HepG2 (cell line): ENCODE measurements at regions not wholly inside any gene's neighbourhood (a gene's known extent, or its start where the extent isn't known, plus 50 kb on each side); places are given as distances from the start of the nearest gene placed in this dataset.

Source experiments
- EZH2 ChIP-seq: conservative IDR thresholded peaks from 2 replicates; pipeline ENCODE4 v1.6.1; 2012; ENCODE audit warnings: mild to moderate bottlenecking, low read depth, low read length, moderate library complexity
- KDM3A ChIP-seq: IDR thresholded peaks from 2 replicates; pipeline ENCODE4 v1.6.1; 2018; ENCODE audit warnings: low read depth, missing compliant biosample characterization
- POLR2A ChIP-seq, 2 experiments: IDR thresholded peaks; 2 replicates each; pipeline ENCODE4 v1.6.1; 2011; ENCODE audit warnings: low read depth in 2 of 2, low read length in 2 of 2, mild to moderate bottlenecking in 1 of 2, moderate library complexity in 1 of 2; ENCODE audit not compliant: insufficient read depth in 1 of 2
- RFX5 ChIP-seq: IDR thresholded peaks from 2 replicates; pipeline ENCODE4 v1.6.1; 2011; ENCODE audit warnings: low read depth, low read length, improper control_type of control experiment
- TMF1 ChIP-seq: sonication (generic); formaldehyde crosslinking; IDR thresholded peaks from 2 replicates; pipeline ENCODE4 v1.8.1; 2022; ENCODE audit warnings: low read depth, missing genetic modification reagents
- ZFAT ChIP-seq: sonication (generic); formaldehyde crosslinking; conservative IDR thresholded peaks from 2 replicates; pipeline ENCODE4 v1.8.1; 2023; ENCODE audit warnings: missing genetic modification reagents, inconsistent platforms
- ZNF232 ChIP-seq: sonication (generic); formaldehyde crosslinking; IDR thresholded peaks from 2 replicates; pipeline ENCODE4 v1.4.0; 2020; ENCODE audit warnings: missing genetic modification reagents, borderline replicate concordance
- ZNF746 ChIP-seq: sonication (generic); formaldehyde crosslinking; IDR thresholded peaks from 2 replicates; pipeline ENCODE4 v1.8.0; 2022; ENCODE audit warnings: mild to moderate bottlenecking, missing genetic modification reagents
- ZNF772 ChIP-seq: sonication (generic); formaldehyde crosslinking; IDR thresholded peaks from 2 replicates; pipeline ENCODE4 v1.5.0; 2020; ENCODE audit warnings: mild to moderate bottlenecking, missing genetic modification reagents
- TF ChIP-seq, protein P1 (sequence below): IDR thresholded peaks from 2 replicates; pipeline ENCODE4 v1.6.1; 2012; ENCODE audit warnings: inconsistent platforms
- TF ChIP-seq, protein P2 (sequence below): sonication (generic); formaldehyde crosslinking; IDR thresholded peaks from 2 replicates; pipeline ENCODE4 v1.4.0; 2020; ENCODE audit warnings: mild to moderate bottlenecking, missing genetic modification reagents
- TF ChIP-seq, protein P3 (sequence below): sonication (generic); formaldehyde crosslinking; IDR thresholded peaks from 2 replicates; pipeline ENCODE4 v1.5.0; 2020; ENCODE audit warnings: mild to moderate bottlenecking, missing genetic modification reagents, moderate library complexity

DNA sequence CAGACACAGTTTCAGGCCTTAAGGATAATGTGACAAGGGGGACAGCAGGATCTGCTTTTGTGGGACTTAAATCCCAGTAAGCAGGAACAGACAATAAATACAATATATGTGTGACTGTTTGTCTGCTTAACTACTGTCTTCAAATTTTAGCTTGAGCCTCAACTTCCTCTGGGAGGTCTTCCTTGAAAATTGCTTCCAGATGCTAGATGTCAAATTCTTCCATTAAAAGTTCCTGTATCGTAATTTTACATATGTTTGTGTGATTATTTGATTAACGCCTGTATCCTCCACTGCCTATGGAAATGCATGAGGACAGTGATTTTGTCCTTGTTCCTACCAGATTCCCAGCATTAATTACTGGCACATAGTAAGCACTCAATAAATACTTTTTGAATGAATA, 385.5 kb downstream of the NDFIP2 start:
- TF ChIP-seq ZFAT (CRISPR knock-in tag) (no peak), ZNF772 (CRISPR knock-in tag) (no peak), ZNF746 (CRISPR knock-in tag) (no peak), RFX5 (no peak), ZNF232 (no peak), EZH2 (no peak), KDM3A (CRISPR knock-in tag) (no peak), POLR2A (IDR thresholded peaks at IDR 0.05; ENCODE audit: insufficient read depth in 1 of 2, low read depth in 2 of 2, low read length in 2 of 2) (no peak), TMF1 (CRISPR knock-in tag) (no peak)
- TF ChIP-seq, protein P1, sequence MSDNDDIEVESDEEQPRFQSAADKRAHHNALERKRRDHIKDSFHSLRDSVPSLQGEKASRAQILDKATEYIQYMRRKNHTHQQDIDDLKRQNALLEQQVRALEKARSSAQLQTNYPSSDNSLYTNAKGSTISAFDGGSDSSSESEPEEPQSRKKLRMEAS, result no peak
- TF ChIP-seq, protein P2, sequence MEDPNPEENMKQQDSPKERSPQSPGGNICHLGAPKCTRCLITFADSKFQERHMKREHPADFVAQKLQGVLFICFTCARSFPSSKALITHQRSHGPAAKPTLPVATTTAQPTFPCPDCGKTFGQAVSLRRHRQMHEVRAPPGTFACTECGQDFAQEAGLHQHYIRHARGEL (CRISPR knock-in tag), result no peak
- TF ChIP-seq, protein P3, sequence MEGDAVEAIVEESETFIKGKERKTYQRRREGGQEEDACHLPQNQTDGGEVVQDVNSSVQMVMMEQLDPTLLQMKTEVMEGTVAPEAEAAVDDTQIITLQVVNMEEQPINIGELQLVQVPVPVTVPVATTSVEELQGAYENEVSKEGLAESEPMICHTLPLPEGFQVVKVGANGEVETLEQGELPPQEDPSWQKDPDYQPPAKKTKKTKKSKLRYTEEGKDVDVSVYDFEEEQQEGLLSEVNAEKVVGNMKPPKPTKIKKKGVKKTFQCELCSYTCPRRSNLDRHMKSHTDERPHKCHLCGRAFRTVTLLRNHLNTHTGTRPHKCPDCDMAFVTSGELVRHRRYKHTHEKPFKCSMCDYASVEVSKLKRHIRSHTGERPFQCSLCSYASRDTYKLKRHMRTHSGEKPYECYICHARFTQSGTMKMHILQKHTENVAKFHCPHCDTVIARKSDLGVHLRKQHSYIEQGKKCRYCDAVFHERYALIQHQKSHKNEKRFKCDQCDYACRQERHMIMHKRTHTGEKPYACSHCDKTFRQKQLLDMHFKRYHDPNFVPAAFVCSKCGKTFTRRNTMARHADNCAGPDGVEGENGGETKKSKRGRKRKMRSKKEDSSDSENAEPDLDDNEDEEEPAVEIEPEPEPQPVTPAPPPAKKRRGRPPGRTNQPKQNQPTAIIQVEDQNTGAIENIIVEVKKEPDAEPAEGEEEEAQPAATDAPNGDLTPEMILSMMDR (CRISPR knock-in tag), result no peak
